ENCODE measurements at regions not wholly inside any gene's neighbourhood (a gene's known extent, or its start where the extent isn't known, plus 50 kb on each side); places are given as distances from the start of the nearest gene placed in this dataset.

GRCh38 chr13:21771075-21771474 lies 100.2 kb downstream of the FGF9 start:
- TF ChIP-seq CTCF (IDR thresholded peaks at IDR 0.05) (no peak), POLR2AphosphoS5 (IDR thresholded peaks at IDR 0.05; ENCODE audit: low read depth, low read length) (no peak)
